ENCODE measurements at regions not wholly inside any gene's neighbourhood (a gene's known extent, or its start where the extent isn't known, plus 50 kb on each side); places are given as distances from the start of the nearest gene placed in this dataset.

GRCh38 chr2:150618245-150618895, 130.9 kb upstream of the RND3 start:
- DNase-seq (ENCODE audit: low spot score) = no peak

GRCh38 chr2:150617351-150617978, 130.0 kb upstream of the RND3 start:
- DNase-seq (ENCODE audit: low spot score) = no peak

GRCh38 chr2:150612957-150613710, 125.7 kb upstream of the RND3 start:
- DNase-seq (ENCODE audit: low spot score) = no peak

GRCh38 chr2:150610670-150611279, 123.3 kb upstream of the RND3 start:
- DNase-seq (ENCODE audit: low spot score) = peak; percentile 55

- DNase-seq (ENCODE audit: low spot score) = no peak
Measured at GRCh38 chr2:150609831-150610582, 122.5 kb upstream of the RND3 start.

- no peak for DNase-seq (ENCODE audit: low spot score)
Measured at GRCh38 chr2:150608341-150608740, 120.9 kb upstream of the RND3 start.

- DNase-seq (ENCODE audit: low spot score) = no peak
Measured at GRCh38 chr2:150607390-150607811, 119.9 kb upstream of the RND3 start.

- DNase-seq (ENCODE audit: low spot score) = no peak
Measured at GRCh38 chr2:150606380-150607060, 119.1 kb upstream of the RND3 start.

- no peak for DNase-seq (ENCODE audit: low spot score)
Measured at GRCh38 chr2:150605664-150606063, 118.2 kb upstream of the RND3 start.

- DNase-seq (ENCODE audit: low spot score) = peak; percentile 4
Measured at GRCh38 chr2:150601280-150602038, 114.0 kb upstream of the RND3 start.

GRCh38 chr2:150599889-150600288, 112.4 kb upstream of the RND3 start:
- no peak for DNase-seq (ENCODE audit: low spot score)

- no peak for DNase-seq (ENCODE audit: low spot score)
Measured at GRCh38 chr2:150598383-150598782, 110.9 kb upstream of the RND3 start.

- no peak for DNase-seq (ENCODE audit: low spot score)
Measured at GRCh38 chr2:150595803-150596470, 108.5 kb upstream of the RND3 start.

- no peak for DNase-seq (ENCODE audit: low spot score)
Measured at GRCh38 chr2:150594299-150594698, 106.8 kb upstream of the RND3 start.

- DNase-seq (ENCODE audit: low spot score) = no peak
Measured at GRCh38 chr2:150591496-150592285, 104.2 kb upstream of the RND3 start.

GRCh38 chr2:150589681-150590080, 102.2 kb upstream of the RND3 start:
- no peak for DNase-seq (ENCODE audit: low spot score)

- no peak for DNase-seq (ENCODE audit: low spot score)
Measured at GRCh38 chr2:150588506-150588870, 101.0 kb upstream of the RND3 start.

GRCh38 chr2:150587547-150588505, 100.4 kb upstream of the RND3 start:
- DNase-seq (ENCODE audit: low spot score) = no peak

Data from LoVo (cell line).